ENCODE measurements at regions not wholly inside any gene's neighbourhood (a gene's known extent, or its start where the extent isn't known, plus 50 kb on each side); places are given as distances from the start of the nearest gene placed in this dataset.
A peak's percentile ranks its signal among the peaks of the same experiment; 100 is the strongest.

- H3K36me3 ChIP-seq: no peaks in the 10 kb centered on the region
- H3K36me3 Mint-ChIP-seq: peaks cover 2% of the 10 kb centered on the region
- H3K4me3 ChIP-seq: no peak overlapping the region
- peaks cover 14% of the 10 kb centered on the region for H3K4me1 Mint-ChIP-seq
- no peak overlapping the region for H3K27ac ChIP-seq
- H3K4me1 ChIP-seq: peaks cover 2% of the 10 kb centered on the region
- H3K4me3 Mint-ChIP-seq: no peak overlapping the region
- no peaks in the 10 kb centered on the region for H4K20me1 ChIP-seq (ENCODE audit: low read depth)
- H3K9ac ChIP-seq: no peak overlapping the region
- H3K27me3 ChIP-seq: no peaks in the 10 kb centered on the region
- H3K79me2 ChIP-seq (ENCODE audit: low read depth): no peaks in the 10 kb centered on the region
- DNase-seq (ENCODE audit: low spot score): no peak
- peaks cover under 1% of the 10 kb centered on the region for H3F3A ChIP-seq (ENCODE audit: low read depth)
- no peak for TF ChIP-seq EZH2phosphoT487 (IDR thresholded peaks at IDR 0.05)
- no peak for TF ChIP-seq CTCF (IDR thresholded peaks at IDR 0.05)
- no peak for TF ChIP-seq EZH2 (IDR thresholded peaks at IDR 0.05)
- peaks cover 7% of the 10 kb centered on the region for H3K27me3 Mint-ChIP-seq (ENCODE audit: insufficient read depth, low read depth)
- peak overlapping the region; percentile 16 for H3K27ac Mint-ChIP-seq
- peaks cover 3% of the 10 kb centered on the region for H3K9me3 Mint-ChIP-seq
- no peaks in the 10 kb centered on the region for H3K9me3 ChIP-seq (ENCODE audit: low read depth)
- H3K4me2 ChIP-seq: no peak overlapping the region
- H2AFZ ChIP-seq (replicated peaks): no peak overlapping the region
These were observed 274.5 kb upstream of the ID2 start for GRCh38 chr2:8407332-8407731.

- peaks cover 7% of the 10 kb centered on the region for H3K27me3 Mint-ChIP-seq (ENCODE audit: insufficient read depth, low read depth)
- H3K79me2 ChIP-seq (ENCODE audit: low read depth): no peaks in the 10 kb centered on the region
- H3K9me3 Mint-ChIP-seq: peaks cover 3% of the 10 kb centered on the region
- H3K4me2 ChIP-seq: no peak overlapping the region
- peaks cover 4% of the 10 kb centered on the region for H3F3A ChIP-seq (ENCODE audit: low read depth)
- no peak overlapping the region for H3K27ac Mint-ChIP-seq
- H3K4me1 Mint-ChIP-seq: peaks cover 18% of the 10 kb centered on the region
- H3K4me3 Mint-ChIP-seq: no peak overlapping the region
- no peak for DNase-seq (ENCODE audit: low spot score)
- no peaks in the 10 kb centered on the region for H3K27me3 ChIP-seq
- peaks cover 2% of the 10 kb centered on the region for H3K36me3 Mint-ChIP-seq
- no peak overlapping the region for H3K27ac ChIP-seq
- H4K20me1 ChIP-seq (ENCODE audit: low read depth): no peaks in the 10 kb centered on the region
- TF ChIP-seq EZH2 (IDR thresholded peaks at IDR 0.05): no peak
- TF ChIP-seq EZH2phosphoT487 (IDR thresholded peaks at IDR 0.05): no peak
- TF ChIP-seq CTCF (IDR thresholded peaks at IDR 0.05): no peak
- H3K9ac ChIP-seq: no peak overlapping the region
- H3K4me3 ChIP-seq: no peak overlapping the region
- H3K4me1 ChIP-seq: peaks cover 9% of the 10 kb centered on the region
- no peak overlapping the region for H2AFZ ChIP-seq (replicated peaks)
- H3K36me3 ChIP-seq: no peaks in the 10 kb centered on the region
- H3K9me3 ChIP-seq (ENCODE audit: low read depth): no peaks in the 10 kb centered on the region
These were observed 273.0 kb upstream of the ID2 start for GRCh38 chr2:8408560-8409460.

GRCh38 chr2:8409461-8410260 is 272.2 kb upstream of the ID2 start:
- no peak overlapping the region for H3K4me3 ChIP-seq
- H3F3A ChIP-seq (ENCODE audit: low read depth): peaks cover 4% of the 10 kb centered on the region
- Mint-ChIP-seq H3K27ac (no peak overlapping the region), H3K27me3 (ENCODE audit: insufficient read depth, low read depth) (peaks cover 5% of the 10 kb centered on the region), H3K4me1 (peaks cover 16% of the 10 kb centered on the region), H3K4me3 (no peak overlapping the region), H3K36me3 (peaks cover 2% of the 10 kb centered on the region), H3K9me3 (no peaks in the 10 kb centered on the region)
- H3K27ac ChIP-seq: no peak overlapping the region
- H3K79me2 ChIP-seq (ENCODE audit: low read depth): no peaks in the 10 kb centered on the region
- H3K4me2 ChIP-seq: no peak overlapping the region
- H3K9ac ChIP-seq: no peak overlapping the region
- no peak for DNase-seq (ENCODE audit: low spot score)
- peaks cover 9% of the 10 kb centered on the region for H3K4me1 ChIP-seq
- no peaks in the 10 kb centered on the region for H4K20me1 ChIP-seq (ENCODE audit: low read depth)
- H3K27me3 ChIP-seq: no peaks in the 10 kb centered on the region
- TF ChIP-seq EZH2phosphoT487 (IDR thresholded peaks at IDR 0.05) (no peak), EZH2 (IDR thresholded peaks at IDR 0.05) (no peak), CTCF (IDR thresholded peaks at IDR 0.05) (no peak)
- no peak overlapping the region for H2AFZ ChIP-seq (replicated peaks)
- H3K9me3 ChIP-seq (ENCODE audit: low read depth): no peaks in the 10 kb centered on the region
- no peaks in the 10 kb centered on the region for H3K36me3 ChIP-seq
